ENCODE measurements at regions not wholly inside any gene's neighbourhood (a gene's known extent, or its start where the extent isn't known, plus 50 kb on each side); places are given as distances from the start of the nearest gene placed in this dataset.

- Histone ChIP-seq H3K9me3 (no peaks in the 10 kb centered on the region), H3K27ac (replicated peaks in 1 of 4) (no peak overlapping the region), H3K4me1 (peaks cover 0 to 37% (median 32%) of the 10 kb centered on the region in 4 donors), H3K36me3 (no peaks in the 10 kb centered on the region), H3K27me3 (no peaks in the 10 kb centered on the region), H3K4me3 (no peak overlapping the region)
- intact Hi-C loops (cut with DNase I): no loop called here
- no peak for DNase-seq (ENCODE audit: extremely low spot score)
- 83% methylated on average over 3 of the region's 3 CpGs for WGBS
- TF ChIP-seq CTCF (IDR thresholded peaks at IDR 0.05) (no peak), POLR2A (IDR thresholded peaks at IDR 0.05; ENCODE audit: low read depth) (no peak), EP300 (IDR thresholded peaks at IDR 0.05) (no peak), POLR2AphosphoS5 (IDR thresholded peaks at IDR 0.05) (no peak)
These were observed 331.0 kb upstream of the RARB start for GRCh38 chr3:25097023-25097422.

- intact Hi-C loops (cut with DNase I): no loop called here
- no peaks in the 10 kb centered on the region for H3K27me3 ChIP-seq
- no peak overlapping the region for H3K4me3 ChIP-seq
- WGBS: 80% methylated on average over 9 of the region's 9 CpGs
- no peaks in the 10 kb centered on the region for H3K36me3 ChIP-seq
- DNase-seq (ENCODE audit: extremely low spot score): no peak
- no peak for TF ChIP-seq CTCF (IDR thresholded peaks at IDR 0.05)
- TF ChIP-seq EP300 (IDR thresholded peaks at IDR 0.05): no peak
- no peak for TF ChIP-seq POLR2A (IDR thresholded peaks at IDR 0.05; ENCODE audit: low read depth)
- no peak for TF ChIP-seq POLR2AphosphoS5 (IDR thresholded peaks at IDR 0.05)
- no peak overlapping the region for H3K27ac ChIP-seq (replicated peaks in 1 of 4)
- peaks cover 0 to 20% (median 17%) of the 10 kb centered on the region in 4 donors for H3K4me1 ChIP-seq
- H3K9me3 ChIP-seq: no peaks in the 10 kb centered on the region
These were observed 328.4 kb upstream of the RARB start for GRCh38 chr3:25099666-25100065.

- Histone ChIP-seq H3K9me3 (no peaks in the 10 kb centered on the region), H3K4me1 (peaks cover 0 to 29% (median 9%) of the 10 kb centered on the region in 4 donors), H3K36me3 (no peaks in the 10 kb centered on the region), H3K4me3 (no peak overlapping the region), H3K27ac (replicated peaks in 1 of 4) (no peak overlapping the region), H3K27me3 (no peaks in the 10 kb centered on the region)
- DNase-seq (ENCODE audit: extremely low spot score): no peak
- 78% methylated on average over 3 of the region's 3 CpGs for WGBS
- TF ChIP-seq POLR2AphosphoS5 (IDR thresholded peaks at IDR 0.05): no peak
- no peak for TF ChIP-seq CTCF (IDR thresholded peaks at IDR 0.05)
- no peak for TF ChIP-seq POLR2A (IDR thresholded peaks at IDR 0.05; ENCODE audit: low read depth)
- no peak for TF ChIP-seq EP300 (IDR thresholded peaks at IDR 0.05)
- intact Hi-C loops (cut with DNase I): no loop called here
These were observed 324.7 kb upstream of the RARB start for GRCh38 chr3:25103391-25103790.

GRCh38 chr3:25107918-25108617, 320.0 kb upstream of the RARB start:
- H3K4me1 ChIP-seq: peaks cover 0 to 28% (median 21%) of the 10 kb centered on the region in 4 donors
- no peak for DNase-seq (ENCODE audit: extremely low spot score)
- 93% methylated on average over 9 of the region's 9 CpGs for WGBS
- H3K4me3 ChIP-seq: no peak overlapping the region
- H3K27ac ChIP-seq (replicated peaks in 1 of 4): no peak overlapping the region
- no peaks in the 10 kb centered on the region for H3K36me3 ChIP-seq
- intact Hi-C loops (cut with DNase I): no loop called here
- H3K27me3 ChIP-seq: no peaks in the 10 kb centered on the region
- TF ChIP-seq POLR2A (IDR thresholded peaks at IDR 0.05; ENCODE audit: low read depth): no peak
- TF ChIP-seq POLR2AphosphoS5 (IDR thresholded peaks at IDR 0.05): no peak
- TF ChIP-seq EP300 (IDR thresholded peaks at IDR 0.05): no peak
- no peak for TF ChIP-seq CTCF (IDR thresholded peaks at IDR 0.05)
- H3K9me3 ChIP-seq: no peaks in the 10 kb centered on the region

- 69% methylated on average over 2 of the region's 2 CpGs for WGBS
- Histone ChIP-seq H3K27me3 (no peaks in the 10 kb centered on the region), H3K9me3 (no peaks in the 10 kb centered on the region), H3K27ac (replicated peaks in 1 of 4) (no peak overlapping the region), H3K4me1 (peaks cover 0 to 36% (median 32%) of the 10 kb centered on the region in 4 donors), H3K4me3 (no peak overlapping the region), H3K36me3 (no peaks in the 10 kb centered on the region)
- DNase-seq (ENCODE audit: extremely low spot score): no peak
- intact Hi-C loops (cut with DNase I): no loop called here
- TF ChIP-seq POLR2A (IDR thresholded peaks at IDR 0.05; ENCODE audit: low read depth) (no peak), CTCF (IDR thresholded peaks at IDR 0.05) (no peak), EP300 (IDR thresholded peaks at IDR 0.05) (no peak), POLR2AphosphoS5 (IDR thresholded peaks at IDR 0.05) (no peak)
These were observed 317.4 kb upstream of the RARB start for GRCh38 chr3:25110642-25111041.

Data from esophagus muscularis mucosa (tissue), 4 donors.